NCI-H2171 (cell line): ENCODE measurements at regions not wholly inside any gene's neighbourhood (a gene's known extent, or its start where the extent isn't known, plus 50 kb on each side); places are given as distances from the start of the nearest gene placed in this dataset.

ENCODE experiments used
- DNase-seq: peaks from one replicate; lab custom pipeline; 2025; lab: John Stamatoyannopoulos, UW

DNA sequence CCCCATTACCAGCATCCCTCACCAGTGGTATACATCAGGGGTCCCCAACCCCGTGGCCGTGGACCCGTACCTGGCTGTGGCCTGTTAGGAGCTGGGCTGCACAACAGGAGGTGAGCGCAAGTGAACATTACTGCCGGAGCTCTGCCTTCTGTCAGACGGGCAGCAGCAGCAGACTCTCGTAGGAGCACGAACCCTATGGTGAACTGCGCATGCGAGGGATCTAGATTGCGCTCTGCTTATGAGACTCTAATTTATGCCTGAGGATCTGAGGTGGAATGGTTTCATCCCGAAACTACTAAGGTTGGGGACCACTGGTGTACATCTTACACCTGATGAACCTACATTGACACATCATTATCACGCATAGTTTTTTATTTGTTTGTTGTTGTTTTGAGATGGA is 52.8 kb upstream of the DHX15 start:
- DNase-seq, result no peak

GRCh38 chr4:24638396-24638875 is 54.1 kb upstream of the DHX15 start:
- DNase-seq, result no peak

GRCh38 chr4:24639714-24640113 is 55.4 kb upstream of the DHX15 start:
- no peak for DNase-seq

- DNase-seq, result peak; percentile 12
These were observed 56.0 kb upstream of the DHX15 start for GRCh38 chr4:24640366-24640765.

GRCh38 chr4:24642981-24643547 is 58.7 kb upstream of the DHX15 start:
- no peak for DNase-seq

DNA sequence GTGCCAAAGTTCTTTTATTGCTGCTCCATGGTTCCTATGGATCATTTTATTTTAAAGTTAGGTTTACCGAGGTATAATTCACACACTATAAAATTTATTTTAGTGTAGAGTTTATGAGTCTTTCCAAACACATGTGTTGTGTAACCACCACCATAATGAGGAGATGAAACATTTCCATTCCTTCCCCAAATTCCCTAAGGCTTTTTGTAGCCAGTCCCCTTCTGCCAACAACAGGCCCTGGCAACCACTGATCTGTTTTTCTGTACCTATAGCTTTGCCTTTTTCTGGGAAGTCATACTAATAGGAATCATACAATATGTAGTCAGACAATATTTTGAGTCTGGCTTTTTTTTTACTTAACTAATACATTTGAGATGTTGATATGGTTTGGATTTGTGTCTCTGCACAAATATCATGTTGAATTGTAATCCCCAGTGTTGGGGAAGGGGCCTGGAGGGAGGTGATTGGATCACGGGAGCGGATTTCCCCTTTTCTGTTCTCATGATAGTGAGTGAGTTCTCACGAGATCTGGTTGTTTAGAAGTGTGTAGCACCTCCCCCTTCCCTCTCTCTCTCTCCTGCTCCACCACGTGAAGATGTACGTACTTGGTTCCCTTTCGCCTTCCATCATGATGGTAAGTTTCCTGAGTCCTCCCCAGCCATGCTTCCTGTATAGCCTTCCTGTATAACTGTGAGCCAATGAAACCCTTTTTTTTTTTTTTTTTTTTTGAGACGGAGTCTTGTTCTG is 59.6 kb upstream of the DHX15 start:
- DNase-seq, result no peak

- no peak for DNase-seq
These were observed 60.8 kb upstream of the DHX15 start for GRCh38 chr4:24644983-24645764.

DNA sequence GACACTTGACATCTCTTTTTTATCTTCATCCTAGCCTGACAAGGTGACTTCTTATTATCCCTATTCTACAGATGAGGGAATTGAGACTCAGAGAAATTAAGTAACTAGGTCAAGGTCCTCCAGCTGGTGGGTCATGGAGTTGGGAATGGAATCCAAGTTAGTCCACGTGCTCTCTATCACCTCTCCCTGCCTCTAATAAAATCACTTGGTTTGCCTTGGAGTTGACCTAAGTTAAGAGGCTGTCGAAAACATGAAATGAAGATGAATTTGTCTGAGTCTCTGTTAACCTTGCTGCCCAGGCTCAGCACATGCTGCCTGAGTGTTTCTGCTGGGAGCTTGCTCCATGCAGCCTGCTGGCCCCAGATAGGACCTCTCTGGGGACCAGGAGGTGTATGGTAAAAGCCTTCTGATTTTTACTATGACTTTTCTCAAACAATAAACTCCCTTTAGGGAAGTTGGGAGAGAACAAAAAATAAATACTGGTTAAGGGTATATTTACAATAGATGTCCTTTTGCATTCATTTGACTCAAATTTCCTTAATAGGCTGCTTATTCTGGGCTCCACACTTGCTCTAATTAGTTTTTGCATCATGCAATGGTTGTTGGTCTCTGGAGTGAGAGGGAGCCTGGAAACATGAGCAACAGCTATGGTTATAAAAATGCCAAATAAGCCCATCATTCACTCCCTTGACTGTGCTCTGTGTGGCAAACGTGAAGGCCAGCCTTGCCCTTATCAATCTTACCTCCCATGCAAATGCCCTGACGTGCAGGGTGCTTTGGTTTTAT is 61.6 kb upstream of the DHX15 start:
- no peak for DNase-seq

- no peak for DNase-seq
These were observed 62.6 kb upstream of the DHX15 start for GRCh38 chr4:24646798-24647460.

DNA sequence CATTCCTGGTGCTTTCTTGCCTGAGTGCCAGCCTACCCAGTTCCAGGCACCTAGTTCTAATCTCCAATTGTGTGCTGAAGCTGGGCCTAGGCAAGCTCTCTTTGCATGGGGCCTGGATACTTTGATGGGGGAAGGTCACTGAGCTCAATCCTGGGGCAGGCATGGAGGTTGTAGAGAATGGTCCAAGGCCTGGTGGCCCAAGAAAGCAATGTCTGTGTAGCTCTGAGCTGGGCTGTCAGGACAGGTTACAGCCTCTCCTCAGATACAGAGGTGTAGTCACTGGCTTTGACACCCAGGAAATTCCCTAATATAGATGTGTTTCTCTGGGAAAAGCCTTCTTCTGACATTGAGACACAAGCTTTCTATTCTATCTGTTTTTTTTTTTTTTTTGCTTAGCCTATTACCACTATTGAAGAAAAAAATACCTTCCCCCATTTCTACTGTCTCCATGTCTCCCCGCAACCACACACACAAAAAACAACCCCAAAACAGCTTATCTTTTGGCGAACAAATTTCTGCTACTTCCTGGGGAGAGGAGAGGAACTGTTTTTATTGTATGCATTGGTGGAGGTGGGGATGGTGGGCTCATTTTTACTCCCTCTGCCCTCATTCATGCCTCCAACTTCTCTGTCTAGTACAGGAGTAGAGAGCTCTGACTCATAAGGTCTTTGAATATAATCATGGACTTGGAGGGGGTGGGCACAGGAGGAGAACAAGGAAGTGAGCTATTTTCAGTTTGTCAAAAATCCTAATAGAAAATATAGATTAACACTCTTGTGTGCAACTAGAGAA is 66.7 kb upstream of the DHX15 start:
- no peak for DNase-seq

DNA sequence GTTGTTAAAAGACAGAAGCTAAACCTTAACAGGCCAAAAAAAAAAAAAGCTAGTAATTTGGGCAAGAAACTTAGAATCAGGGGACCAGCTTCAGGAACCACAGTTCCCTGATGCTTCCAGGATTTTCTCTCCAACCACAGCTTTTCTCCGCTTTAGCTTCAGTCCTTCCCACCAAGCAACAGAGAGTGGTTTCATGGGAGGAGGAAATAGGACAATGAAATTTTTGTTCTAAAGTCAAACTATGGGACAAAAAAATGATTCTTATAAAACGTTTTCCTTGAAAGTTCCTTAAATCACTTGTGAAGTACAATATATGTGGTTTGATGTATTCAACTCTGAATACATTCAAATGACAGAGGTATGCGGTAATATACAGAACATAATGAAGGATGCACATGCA is 71.0 kb upstream of the DHX15 start:
- DNase-seq, result no peak

- no peak for DNase-seq
These were observed 71.6 kb upstream of the DHX15 start for GRCh38 chr4:24655971-24656370.

GRCh38 chr4:24656906-24657305 is 72.6 kb upstream of the DHX15 start:
- DNase-seq, result no peak

- no peak for DNase-seq
These were observed 73.6 kb upstream of the DHX15 start for GRCh38 chr4:24657768-24658617.

GRCh38 chr4:24659241-24659961 is 75.0 kb upstream of the DHX15 start:
- no peak for DNase-seq

- DNase-seq, result no peak
These were observed 77.7 kb upstream of the DHX15 start for GRCh38 chr4:24662056-24662455.

DNA sequence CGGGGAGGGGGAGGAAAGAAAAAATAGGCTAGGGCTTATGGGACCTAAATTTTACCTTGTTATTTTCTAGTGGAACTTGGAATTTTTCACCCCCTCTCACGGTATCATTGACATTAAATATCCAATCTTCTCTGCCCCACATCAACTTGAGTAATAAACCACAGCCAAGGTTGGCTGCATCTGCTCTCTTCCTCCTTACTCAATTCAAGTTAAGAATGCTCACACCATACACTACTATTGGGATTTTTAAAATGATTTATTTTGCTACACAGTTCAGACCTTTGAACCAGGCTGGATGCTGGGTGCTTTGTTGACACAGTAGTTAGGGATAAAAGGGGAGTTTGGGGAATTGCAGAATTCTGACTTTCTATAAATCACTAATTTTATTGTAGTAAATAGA is 78.2 kb upstream of the DHX15 start:
- DNase-seq, result no peak

GRCh38 chr4:24664956-24665355 is 80.6 kb upstream of the DHX15 start:
- no peak for DNase-seq

GRCh38 chr4:24666316-24666715 is 82.0 kb upstream of the DHX15 start:
- no peak for DNase-seq
